H1 (cell line): ENCODE measurements at regions not wholly inside any gene's neighbourhood (a gene's known extent, or its start where the extent isn't known, plus 50 kb on each side); places are given as distances from the start of the nearest gene placed in this dataset.

Source experiments
- CTCF ChIA-PET: fragments of 300-600 bp; sonication (Branson Sonifier 250); formaldehyde crosslinking; loops from one replicate; lab custom pipeline; 2021; ENCODE audit not compliant: partially characterized antibody; lab: Charles Lee
- POLR2A ChIA-PET: fragments of 300-600 bp; sonication (Branson Sonifier 250); formaldehyde crosslinking; loops from one replicate; lab custom pipeline; 2021; ENCODE audit warnings: inconsistent platforms; ENCODE audit not compliant: partially characterized antibody; lab: Charles Lee
- DNase-seq, 2 experiments: peaks; one replicate each; pipeline versions ENCODE4 v3.0.0 to v3.0.0-alpha.2; 2010 to 2022; ENCODE audit warnings: low spot score in 2 of 2, low read depth in 1 of 2, mixed read lengths in 1 of 2
- FAIRE-seq: peaks from 2 replicates; lab custom pipeline; 2011; peaks lifted over from hg19 to GRCh38; lab: Jason Lieb, UNC
- H2AFZ ChIP-seq: 2 replicates; pipeline ENCODE4 v1.8.1; 2012; ENCODE audit warnings: low read length, inconsistent platforms
- H2AK5ac ChIP-seq: 2 replicates; pipeline ENCODE4 v1.6.1; 2013; ENCODE audit warnings: low read depth, low read length
- H2BK120ac ChIP-seq: replicated peaks from 2 replicates; pipeline ENCODE3; 2013; ENCODE audit warnings: low read depth, low read length, inconsistent platforms
- H2BK12ac ChIP-seq: 2 replicates; pipeline ENCODE4 v1.6.1; 2013; ENCODE audit warnings: low read depth, low read length
- H2BK15ac ChIP-seq: 2 replicates; pipeline ENCODE4 v1.6.1; 2013; ENCODE audit warnings: low read length
- H2BK20ac ChIP-seq: 2 replicates; pipeline ENCODE4 v1.6.1; 2013; ENCODE audit warnings: low read length
- H2BK5ac ChIP-seq: 2 replicates; pipeline ENCODE4 v1.6.1; 2013; ENCODE audit warnings: low read depth, low read length
- H3K14ac ChIP-seq: 2 replicates; pipeline ENCODE4 v1.6.1; 2013; ENCODE audit warnings: inconsistent platforms; ENCODE audit not compliant: insufficient read length
- H3K18ac ChIP-seq: 2 replicates; pipeline ENCODE4 v1.6.1; 2013; ENCODE audit warnings: low read length; ENCODE audit errors: extremely low read depth
- H3K23ac ChIP-seq: 2 replicates; pipeline ENCODE4 v1.6.1; 2013; ENCODE audit warnings: inconsistent platforms; ENCODE audit not compliant: insufficient read length
- H3K23me2 ChIP-seq: 2 replicates; pipeline ENCODE4 v1.6.1; 2013; ENCODE audit warnings: low read depth, low read length
- H3K27ac ChIP-seq: 2 replicates; pipeline ENCODE4 v1.6.1; 2011; ENCODE audit warnings: low read depth, low read length, inconsistent platforms
- H3K27me3 ChIP-seq, 4 experiments: replicated peaks in 1 of 4; 1 replicate in 1 of 4; 2 replicates in 3 of 4; pipeline versions ENCODE4 v1.6.1 to v1.8.1; 2011 to 2013; ENCODE audit warnings: low read length in 3 of 4, mild to moderate bottlenecking in 3 of 4, inconsistent platforms in 2 of 4, mixed read lengths in 2 of 4, moderate library complexity in 1 of 4; ENCODE audit not compliant: control insufficient read depth in 3 of 4, insufficient read depth in 3 of 4; ENCODE audit errors: extremely low read depth in 1 of 4
- H3K36me3 ChIP-seq, 4 experiments: 2 replicates each; pipeline versions ENCODE4 v1.6.1 to v1.8.1; 2011 to 2013; ENCODE audit warnings: mild to moderate bottlenecking in 4 of 4, low read length in 3 of 4, moderate library complexity in 2 of 4, control low read depth in 1 of 4, inconsistent platforms in 1 of 4; ENCODE audit not compliant: insufficient read depth in 4 of 4, control insufficient read depth in 2 of 4
- H3K4ac ChIP-seq: replicated peaks from 2 replicates; pipeline ENCODE3; 2013; ENCODE audit warnings: low read length, low read depth, mixed read lengths, inconsistent platforms; ENCODE audit not compliant: insufficient read length
- H3K4me1 ChIP-seq, 4 experiments: replicated peaks in 1 of 4; 1 replicate in 1 of 4; 2 replicates in 3 of 4; pipeline versions ENCODE4 v1.6.1 to v1.8.1; 2011 to 2013; ENCODE audit warnings: low read length in 3 of 4, inconsistent platforms in 2 of 4, mixed read lengths in 1 of 4; ENCODE audit not compliant: insufficient read depth in 4 of 4, control insufficient read depth in 3 of 4
- H3K4me2 ChIP-seq, 2 experiments: 2 replicates each; pipeline versions ENCODE4 v1.6.1 to v1.8.1; 2011 to 2013; ENCODE audit warnings: low read depth in 2 of 2, low read length in 2 of 2, control low read depth in 1 of 2, inconsistent platforms in 1 of 2, mild to moderate bottlenecking in 1 of 2; ENCODE audit not compliant: insufficient read depth in 1 of 2
- H3K4me3 ChIP-seq, 4 experiments: fragments of 200-600, 300-600 bp in 1 of 4; sonication (generic), shearing (Covaris generic), sonication (Bioruptor Twin) in 1 of 4; 2 replicates each; pipeline versions ENCODE4 v1.5.1 to v1.8.1; 2011 to 2016; ENCODE audit warnings: low read length in 4 of 4, low read depth in 3 of 4, control low read depth in 2 of 4, inconsistent platforms in 2 of 4, mild to moderate bottlenecking in 2 of 4, mixed read lengths in 1 of 4, moderate library complexity in 1 of 4; ENCODE audit not compliant: insufficient read depth in 2 of 4; ENCODE audit errors: extremely low read depth in 1 of 4
- H3K56ac ChIP-seq: replicated peaks from 2 replicates; pipeline ENCODE3; 2013; ENCODE audit warnings: low read depth, mild to moderate bottlenecking, mixed read lengths, low read length, inconsistent platforms; ENCODE audit not compliant: insufficient read length
- H3K79me1 ChIP-seq: 2 replicates; pipeline ENCODE4 v1.6.1; 2013; ENCODE audit warnings: low read depth, low read length, control low read depth
- H3K79me2 ChIP-seq, 2 experiments: 2 replicates each; pipeline versions ENCODE4 v1.6.1 to v1.8.1; 2012 to 2013; ENCODE audit warnings: low read length in 2 of 2, mild to moderate bottlenecking in 2 of 2, inconsistent platforms in 1 of 2; ENCODE audit not compliant: insufficient read depth in 2 of 2, control insufficient read depth in 1 of 2
- H3K9ac ChIP-seq, 4 experiments: replicated peaks in 1 of 4; 1 replicate in 1 of 4; 2 replicates in 3 of 4; pipeline versions ENCODE4 v1.6.1 to v1.8.1; 2011 to 2013; ENCODE audit warnings: low read depth in 3 of 4, low read length in 3 of 4, control low read depth in 2 of 4, mild to moderate bottlenecking in 2 of 4, moderate library complexity in 2 of 4, inconsistent platforms in 1 of 4; ENCODE audit errors: extremely low read depth in 1 of 4
- H3K9me3 ChIP-seq, 2 experiments: 2 replicates each; pipeline versions ENCODE4 v1.6.1 to v1.8.1; 2012 to 2013; ENCODE audit warnings: mild to moderate bottlenecking in 2 of 2, moderate library complexity in 2 of 2, control low read depth in 1 of 2, inconsistent platforms in 1 of 2, low read depth in 1 of 2, low read length in 1 of 2, mixed read lengths in 1 of 2; ENCODE audit not compliant: insufficient read depth in 2 of 2
- H4K20me1 ChIP-seq, 2 experiments: replicated peaks in 1 of 2; 2 replicates each; pipeline versions ENCODE3 to v1.8.1; 2011 to 2013; ENCODE audit warnings: inconsistent platforms in 2 of 2, low read length in 2 of 2, mild to moderate bottlenecking in 1 of 2; ENCODE audit not compliant: insufficient read depth in 2 of 2, control insufficient read depth in 1 of 2
- H4K5ac ChIP-seq: 2 replicates; pipeline ENCODE4 v1.6.1; 2013; ENCODE audit warnings: low read length, low read depth, mixed read lengths, inconsistent platforms; ENCODE audit not compliant: insufficient read length
- H4K8ac ChIP-seq: 2 replicates; pipeline ENCODE4 v1.8.0; 2013; ENCODE audit warnings: mild to moderate bottlenecking, moderate library complexity, low read length, inconsistent platforms; ENCODE audit not compliant: insufficient read depth; ENCODE audit errors: extremely low read depth
- H4K91ac ChIP-seq: replicated peaks from 2 replicates; pipeline ENCODE3; 2013; ENCODE audit warnings: low read length, mixed read lengths, inconsistent platforms; ENCODE audit not compliant: insufficient read length
- CEBPB ChIP-seq: IDR thresholded peaks from 2 replicates; pipeline ENCODE4 v1.6.1; 2012; ENCODE audit warnings: low read depth, low read length
- CREB1 ChIP-seq: IDR thresholded peaks from 2 replicates; pipeline ENCODE4 v1.6.1; 2012; ENCODE audit warnings: inconsistent platforms
- EGR1 ChIP-seq: IDR thresholded peaks from 2 replicates; pipeline ENCODE4 v1.6.1; 2011; ENCODE audit warnings: low read depth, low read length, borderline replicate concordance
- FOSL1 ChIP-seq: IDR thresholded peaks from 2 replicates; pipeline ENCODE4 v1.6.1; 2011; ENCODE audit warnings: mild to moderate bottlenecking, low read depth, low read length, moderate library complexity; ENCODE audit not compliant: insufficient read depth
- POU5F1 ChIP-seq: IDR thresholded peaks from 2 replicates; pipeline ENCODE4 v1.6.1; 2011; ENCODE audit warnings: low read depth, mild to moderate bottlenecking, low read length, moderate library complexity
- RFX5 ChIP-seq: IDR thresholded peaks from 2 replicates; pipeline ENCODE4 v1.6.1; 2011; ENCODE audit warnings: low read depth, low read length, improper control_type of control experiment, borderline replicate concordance
- RXRA ChIP-seq: IDR thresholded peaks from 2 replicates; pipeline ENCODE4 v1.6.1; 2011; ENCODE audit warnings: low read depth, mild to moderate bottlenecking, low read length, moderate library complexity; ENCODE audit not compliant: insufficient read depth
- SIRT6 ChIP-seq: IDR thresholded peaks from one replicate; pipeline ENCODE4 v1.7.1; 2012; ENCODE audit warnings: low read length, inconsistent platforms
- SRF ChIP-seq: IDR thresholded peaks from 2 replicates; pipeline ENCODE4 v1.6.1; 2011; ENCODE audit warnings: mild to moderate bottlenecking, low read depth, low read length, moderate library complexity
- TAF1 ChIP-seq: IDR thresholded peaks from 2 replicates; pipeline ENCODE4 v1.6.1; 2011; ENCODE audit warnings: mild to moderate bottlenecking, low read depth, low read length
- TEAD4 ChIP-seq: IDR thresholded peaks from 2 replicates; pipeline ENCODE4 v1.6.1; 2012; ENCODE audit warnings: low read depth, low read length, inconsistent platforms, mixed read lengths
- WGBS, 2 experiments: shearing (Covaris generic) in 1 of 2; methylation state at CpG; one replicate each; pipeline versions ENCODE4 v1.1.6 to v1.1.7; 2013 to 2015; ENCODE audit warnings: low lambda C conversion rate in 2 of 2, mixed read lengths in 2 of 2, inconsistent platforms in 1 of 2, low coverage in 1 of 2, missing lambda C conversion rate in 1 of 2; ENCODE audit not compliant: insufficient replicate concordance in 2 of 2, insufficient coverage in 1 of 2, insufficient read length in 1 of 2; ENCODE audit errors: extremely low coverage in 1 of 2, missing lambda C conversion rate in 1 of 2; 5-methylcytosine and 5-hydroxymethylcytosine counted together
- TF ChIP-seq, protein P1 (sequence below): IDR thresholded peaks from 2 replicates; pipeline ENCODE4 v1.6.1; 2012; ENCODE audit warnings: inconsistent platforms
- TF ChIP-seq, protein P2 (sequence below), 3 experiments: IDR thresholded peaks; 1 replicate in 2 of 3; 2 replicates in 1 of 3; pipeline versions ENCODE4 v1.5.1 to v1.6.1; 2011; ENCODE audit warnings: low read length in 3 of 3, mild to moderate bottlenecking in 3 of 3, inconsistent platforms in 2 of 3, low read depth in 1 of 3, moderate library complexity in 1 of 3; ENCODE audit not compliant: insufficient read depth in 1 of 3; ENCODE audit errors: control extremely low read depth in 1 of 3

DNA sequence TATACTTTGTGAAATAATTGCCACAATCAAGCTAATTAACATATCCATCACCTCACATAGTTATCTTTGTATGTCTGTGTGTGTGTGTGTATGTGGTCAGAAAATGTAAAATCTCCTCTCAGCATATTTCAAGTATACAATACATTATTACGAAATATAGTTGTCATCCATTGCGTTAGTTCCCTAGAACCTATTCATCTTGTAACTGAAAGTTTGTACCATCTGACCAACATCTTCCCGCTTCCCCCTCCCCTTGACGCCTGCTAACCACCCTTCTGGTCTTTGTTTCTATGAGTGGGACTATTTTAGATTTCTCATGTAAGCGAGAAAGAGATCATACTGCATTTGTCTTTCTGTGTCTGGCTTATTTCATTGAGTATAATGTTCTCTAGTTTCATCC lies 455.3 kb downstream of the KCNT2 start:
- Histone ChIP-seq H3K9me3 (no peaks in the 10 kb centered on the region), H4K8ac (no peak overlapping the region), H2BK120ac (no peak overlapping the region), H3K36me3 (no peaks in the 10 kb centered on the region), H4K20me1 (no peaks in the 10 kb centered on the region), H3K56ac (no peak overlapping the region), H3K4me1 (0 out of 7 replicates have a peak, but pooled peaks cover 0 to 1% (median 0%) of the 10 kb centered on the region in 4 experiments), H3K79me2 (no peaks in the 10 kb centered on the region), H3K4me3 (no peak overlapping the region), H4K5ac (no peak overlapping the region), H3K4ac (no peak overlapping the region), H3K18ac (no peak overlapping the region), H4K91ac (no peak overlapping the region), H3K14ac (no peak overlapping the region), H3K23me2 (no peaks in the 10 kb centered on the region), H2AK5ac (no peak overlapping the region), H3K4me2 (no peak overlapping the region), H3K79me1 (no peaks in the 10 kb centered on the region), H3K27me3 (no peaks in the 10 kb centered on the region), H3K23ac (no peak overlapping the region), H2AFZ (no peak overlapping the region), H2BK12ac (no peak overlapping the region), H3K27ac (no peak overlapping the region), H2BK15ac (no peak overlapping the region), H2BK20ac (no peak overlapping the region), H3K9ac (no peak overlapping the region), H2BK5ac (no peak overlapping the region)
- 83% methylated on average over 5 of the region's 5 CpGs; no CpG with 5 or more reads in 1 of the 2 experiments for WGBS, 2 experiments
- TF ChIP-seq SRF = no peak
- no peak for TF ChIP-seq RXRA
- no peak for TF ChIP-seq EGR1
- TF ChIP-seq, protein P1, sequence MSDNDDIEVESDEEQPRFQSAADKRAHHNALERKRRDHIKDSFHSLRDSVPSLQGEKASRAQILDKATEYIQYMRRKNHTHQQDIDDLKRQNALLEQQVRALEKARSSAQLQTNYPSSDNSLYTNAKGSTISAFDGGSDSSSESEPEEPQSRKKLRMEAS = no peak
- TF ChIP-seq, protein P2, sequence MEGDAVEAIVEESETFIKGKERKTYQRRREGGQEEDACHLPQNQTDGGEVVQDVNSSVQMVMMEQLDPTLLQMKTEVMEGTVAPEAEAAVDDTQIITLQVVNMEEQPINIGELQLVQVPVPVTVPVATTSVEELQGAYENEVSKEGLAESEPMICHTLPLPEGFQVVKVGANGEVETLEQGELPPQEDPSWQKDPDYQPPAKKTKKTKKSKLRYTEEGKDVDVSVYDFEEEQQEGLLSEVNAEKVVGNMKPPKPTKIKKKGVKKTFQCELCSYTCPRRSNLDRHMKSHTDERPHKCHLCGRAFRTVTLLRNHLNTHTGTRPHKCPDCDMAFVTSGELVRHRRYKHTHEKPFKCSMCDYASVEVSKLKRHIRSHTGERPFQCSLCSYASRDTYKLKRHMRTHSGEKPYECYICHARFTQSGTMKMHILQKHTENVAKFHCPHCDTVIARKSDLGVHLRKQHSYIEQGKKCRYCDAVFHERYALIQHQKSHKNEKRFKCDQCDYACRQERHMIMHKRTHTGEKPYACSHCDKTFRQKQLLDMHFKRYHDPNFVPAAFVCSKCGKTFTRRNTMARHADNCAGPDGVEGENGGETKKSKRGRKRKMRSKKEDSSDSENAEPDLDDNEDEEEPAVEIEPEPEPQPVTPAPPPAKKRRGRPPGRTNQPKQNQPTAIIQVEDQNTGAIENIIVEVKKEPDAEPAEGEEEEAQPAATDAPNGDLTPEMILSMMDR (IDR thresholded peaks at IDR 0.05; ENCODE audit: control extremely low read depth in 1 of 3, insufficient read depth in 1 of 3, low read depth in 1 of 3, low read length in 3 of 3) = no peak
- TF ChIP-seq CREB1 = no peak
- TF ChIP-seq CEBPB = no peak
- TF ChIP-seq POU5F1 = no peak
- no peak for TF ChIP-seq SIRT6
- no peak for TF ChIP-seq TAF1
- TF ChIP-seq TEAD4 = no peak
- no peak for TF ChIP-seq RFX5
- no peak for TF ChIP-seq FOSL1
- ChIA-PET CTCF (no interaction called here), POLR2A (no interaction called here)
- FAIRE-seq = no peak
- DNase-seq = no peak
